ENCODE measurements at regions not wholly inside any gene's neighbourhood (a gene's known extent, or its start where the extent isn't known, plus 50 kb on each side); places are given as distances from the start of the nearest gene placed in this dataset.

DNA sequence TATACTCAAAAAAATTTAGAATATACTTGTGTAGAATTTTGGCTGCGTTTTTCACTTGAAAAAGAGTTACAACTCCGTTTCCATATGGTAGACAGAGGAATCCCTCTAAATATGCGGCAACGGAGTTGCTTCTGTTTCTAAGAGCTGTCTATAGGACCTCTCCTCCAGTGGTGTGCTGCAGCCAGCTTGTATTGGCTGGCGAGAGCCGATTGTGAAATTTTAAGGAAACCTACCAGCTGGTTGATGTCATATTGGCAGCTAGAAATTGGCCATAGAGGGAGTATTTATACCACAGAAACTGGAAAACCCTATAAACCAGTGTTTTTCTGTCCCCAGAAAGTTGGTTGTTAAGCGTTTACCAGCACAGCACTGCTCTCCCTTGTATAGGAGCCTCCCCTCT, 655.8 kb upstream of the EEF2KMT start:
- no peak for TF ChIP-seq TCF12 (IDR thresholded peaks at IDR 0.05; ENCODE audit: low read depth)
- no peak for TF ChIP-seq CREB1 (IDR thresholded peaks at IDR 0.05; ENCODE audit: low read depth)
- TF ChIP-seq, protein P1, sequence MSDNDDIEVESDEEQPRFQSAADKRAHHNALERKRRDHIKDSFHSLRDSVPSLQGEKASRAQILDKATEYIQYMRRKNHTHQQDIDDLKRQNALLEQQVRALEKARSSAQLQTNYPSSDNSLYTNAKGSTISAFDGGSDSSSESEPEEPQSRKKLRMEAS (IDR thresholded peaks at IDR 0.05): no peak
- TF ChIP-seq, protein P2, sequence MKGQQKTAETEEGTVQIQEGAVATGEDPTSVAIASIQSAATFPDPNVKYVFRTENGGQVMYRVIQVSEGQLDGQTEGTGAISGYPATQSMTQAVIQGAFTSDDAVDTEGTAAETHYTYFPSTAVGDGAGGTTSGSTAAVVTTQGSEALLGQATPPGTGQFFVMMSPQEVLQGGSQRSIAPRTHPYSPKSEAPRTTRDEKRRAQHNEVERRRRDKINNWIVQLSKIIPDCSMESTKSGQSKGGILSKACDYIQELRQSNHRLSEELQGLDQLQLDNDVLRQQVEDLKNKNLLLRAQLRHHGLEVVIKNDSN (IDR thresholded peaks at IDR 0.05): no peak
- TF ChIP-seq TAF1 (IDR thresholded peaks at IDR 0.05; ENCODE audit: low read depth): no peak
- no peak for TF ChIP-seq TEAD4 (IDR thresholded peaks at IDR 0.05)
- no peak for TF ChIP-seq ZBTB7A (IDR thresholded peaks at IDR 0.05; ENCODE audit: low read depth)
- TF ChIP-seq RAD21 (IDR thresholded peaks at IDR 0.05; ENCODE audit: low read depth): no peak
- TF ChIP-seq EGR1 (IDR thresholded peaks at IDR 0.05): no peak
- TF ChIP-seq FOXM1 (IDR thresholded peaks at IDR 0.05; ENCODE audit: borderline replicate concordance, low read depth): no peak
- no peak for TF ChIP-seq NFIC (IDR thresholded peaks at IDR 0.05)
- TF ChIP-seq YY1 (IDR thresholded peaks at IDR 0.05; ENCODE audit: low read depth): no peak
- no peak for TF ChIP-seq CEBPB (IDR thresholded peaks at IDR 0.05)
- no peak for TF ChIP-seq EP300 (IDR thresholded peaks at IDR 0.05; ENCODE audit: borderline replicate concordance)
- TF ChIP-seq, protein P3, sequence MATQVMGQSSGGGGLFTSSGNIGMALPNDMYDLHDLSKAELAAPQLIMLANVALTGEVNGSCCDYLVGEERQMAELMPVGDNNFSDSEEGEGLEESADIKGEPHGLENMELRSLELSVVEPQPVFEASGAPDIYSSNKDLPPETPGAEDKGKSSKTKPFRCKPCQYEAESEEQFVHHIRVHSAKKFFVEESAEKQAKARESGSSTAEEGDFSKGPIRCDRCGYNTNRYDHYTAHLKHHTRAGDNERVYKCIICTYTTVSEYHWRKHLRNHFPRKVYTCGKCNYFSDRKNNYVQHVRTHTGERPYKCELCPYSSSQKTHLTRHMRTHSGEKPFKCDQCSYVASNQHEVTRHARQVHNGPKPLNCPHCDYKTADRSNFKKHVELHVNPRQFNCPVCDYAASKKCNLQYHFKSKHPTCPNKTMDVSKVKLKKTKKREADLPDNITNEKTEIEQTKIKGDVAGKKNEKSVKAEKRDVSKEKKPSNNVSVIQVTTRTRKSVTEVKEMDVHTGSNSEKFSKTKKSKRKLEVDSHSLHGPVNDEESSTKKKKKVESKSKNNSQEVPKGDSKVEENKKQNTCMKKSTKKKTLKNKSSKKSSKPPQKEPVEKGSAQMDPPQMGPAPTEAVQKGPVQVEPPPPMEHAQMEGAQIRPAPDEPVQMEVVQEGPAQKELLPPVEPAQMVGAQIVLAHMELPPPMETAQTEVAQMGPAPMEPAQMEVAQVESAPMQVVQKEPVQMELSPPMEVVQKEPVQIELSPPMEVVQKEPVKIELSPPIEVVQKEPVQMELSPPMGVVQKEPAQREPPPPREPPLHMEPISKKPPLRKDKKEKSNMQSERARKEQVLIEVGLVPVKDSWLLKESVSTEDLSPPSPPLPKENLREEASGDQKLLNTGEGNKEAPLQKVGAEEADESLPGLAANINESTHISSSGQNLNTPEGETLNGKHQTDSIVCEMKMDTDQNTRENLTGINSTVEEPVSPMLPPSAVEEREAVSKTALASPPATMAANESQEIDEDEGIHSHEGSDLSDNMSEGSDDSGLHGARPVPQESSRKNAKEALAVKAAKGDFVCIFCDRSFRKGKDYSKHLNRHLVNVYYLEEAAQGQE (IDR thresholded peaks at IDR 0.05; ENCODE audit: low read depth): no peak

DNA sequence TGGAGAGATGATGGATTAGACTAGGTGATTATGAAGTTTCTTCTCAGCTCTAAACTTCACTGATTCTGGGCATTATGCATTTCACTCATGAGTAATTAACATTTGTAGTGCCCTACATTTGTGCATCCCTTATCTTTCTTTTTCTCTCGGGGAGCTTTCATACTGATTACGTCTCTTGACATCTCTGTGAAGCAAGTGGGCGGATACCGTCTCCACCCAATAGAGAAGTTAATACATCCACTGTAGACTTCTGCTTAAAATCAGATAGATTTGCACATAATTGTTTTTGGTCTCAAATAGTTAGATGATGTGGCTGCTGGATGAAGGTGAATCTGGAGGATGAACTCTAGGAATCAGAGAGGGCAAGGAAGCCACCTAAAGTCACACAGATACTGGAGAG, 653.6 kb upstream of the EEF2KMT start:
- TF ChIP-seq, protein P1 (IDR thresholded peaks at IDR 0.05): no peak
- no peak for TF ChIP-seq NFIC (IDR thresholded peaks at IDR 0.05)
- no peak for TF ChIP-seq CEBPB (IDR thresholded peaks at IDR 0.05)
- TF ChIP-seq RAD21 (IDR thresholded peaks at IDR 0.05; ENCODE audit: low read depth): no peak
- TF ChIP-seq CREB1 (IDR thresholded peaks at IDR 0.05; ENCODE audit: low read depth): no peak
- no peak for TF ChIP-seq FOXM1 (IDR thresholded peaks at IDR 0.05; ENCODE audit: borderline replicate concordance, low read depth)
- TF ChIP-seq TAF1 (IDR thresholded peaks at IDR 0.05; ENCODE audit: low read depth): no peak
- no peak for TF ChIP-seq ZBTB7A (IDR thresholded peaks at IDR 0.05; ENCODE audit: low read depth)
- no peak for TF ChIP-seq EGR1 (IDR thresholded peaks at IDR 0.05)
- TF ChIP-seq TEAD4 (IDR thresholded peaks at IDR 0.05): no peak
- no peak for TF ChIP-seq TCF12 (IDR thresholded peaks at IDR 0.05; ENCODE audit: low read depth)
- TF ChIP-seq EP300 (IDR thresholded peaks at IDR 0.05; ENCODE audit: borderline replicate concordance): no peak
- no peak for TF ChIP-seq YY1 (IDR thresholded peaks at IDR 0.05; ENCODE audit: low read depth)
- TF ChIP-seq, protein P3 (IDR thresholded peaks at IDR 0.05; ENCODE audit: low read depth): no peak
- TF ChIP-seq, protein P2 (IDR thresholded peaks at IDR 0.05): no peak

DNA sequence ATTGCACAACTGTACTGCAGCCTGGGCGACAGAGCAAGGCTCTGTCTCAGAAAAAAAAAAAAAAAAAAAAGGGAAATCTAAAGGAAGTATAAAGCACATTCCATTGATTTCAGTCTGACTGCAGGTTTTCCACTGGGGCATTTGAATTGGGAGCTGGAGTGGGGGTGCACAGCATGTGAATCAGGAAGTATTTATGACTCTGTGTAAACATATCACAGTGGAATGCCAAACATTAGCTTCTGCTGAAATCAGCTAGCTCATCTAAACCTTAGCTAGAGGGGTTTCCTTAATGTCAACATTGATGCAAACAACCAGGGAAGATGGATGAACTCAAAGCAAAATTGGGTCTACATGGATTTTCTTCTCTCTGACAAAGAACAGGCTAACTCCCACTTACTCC, 641.0 kb upstream of the EEF2KMT start:
- TF ChIP-seq TAF1 (IDR thresholded peaks at IDR 0.05; ENCODE audit: low read depth): no peak
- no peak for TF ChIP-seq CEBPB (IDR thresholded peaks at IDR 0.05)
- TF ChIP-seq ZBTB7A (IDR thresholded peaks at IDR 0.05; ENCODE audit: low read depth): no peak
- no peak for TF ChIP-seq YY1 (IDR thresholded peaks at IDR 0.05; ENCODE audit: low read depth)
- TF ChIP-seq EGR1 (IDR thresholded peaks at IDR 0.05): no peak
- TF ChIP-seq, protein P3 (IDR thresholded peaks at IDR 0.05; ENCODE audit: low read depth): no peak
- no peak for TF ChIP-seq NFIC (IDR thresholded peaks at IDR 0.05)
- no peak for TF ChIP-seq TCF12 (IDR thresholded peaks at IDR 0.05; ENCODE audit: low read depth)
- TF ChIP-seq FOXM1 (IDR thresholded peaks at IDR 0.05; ENCODE audit: borderline replicate concordance, low read depth): no peak
- TF ChIP-seq, protein P1 (IDR thresholded peaks at IDR 0.05): no peak
- no peak for TF ChIP-seq EP300 (IDR thresholded peaks at IDR 0.05; ENCODE audit: borderline replicate concordance)
- TF ChIP-seq TEAD4 (IDR thresholded peaks at IDR 0.05): no peak
- TF ChIP-seq, protein P2 (IDR thresholded peaks at IDR 0.05): no peak
- no peak for TF ChIP-seq RAD21 (IDR thresholded peaks at IDR 0.05; ENCODE audit: low read depth)
- no peak for TF ChIP-seq CREB1 (IDR thresholded peaks at IDR 0.05; ENCODE audit: low read depth)

Measured in Ishikawa (cell line).